Stimulated activated CD4-positive, alpha-beta T cell treated with anti-CD3 and anti-CD28 coated beads, TNF-alpha, amount 100 ng/mL, for 1 hour (primary cell): ENCODE measurements at regions not wholly inside any gene's neighbourhood (a gene's known extent, or its start where the extent isn't known, plus 50 kb on each side); places are given as distances from the start of the nearest gene placed in this dataset.
"Not testable (repeated sequence)": the region's sequence is repeated elsewhere in the genome, so short reads cannot be mapped to it uniquely, and the experiment has no call there.

ENCODE experiments used
- DNase-seq, 3 donors: peaks; one replicate each; pipeline ENCODE4 v3.0.0-alpha.2; 2020; ENCODE audit warnings: low read depth in 3 of 3, low spot score in 1 of 3

GRCh38 chr17:83190601-83191387 is 111.4 kb downstream of the METRNL start:
- DNase-seq, result no peak

- no peak for DNase-seq
Observed at GRCh38 chr17:83191388-83192160, 112.2 kb downstream of the METRNL start.

GRCh38 chr17:83192161-83192788 is 112.9 kb downstream of the METRNL start:
- no peak for DNase-seq

- not testable (repeated sequence) for DNase-seq
Observed at GRCh38 chr17:83192789-83193335, 113.5 kb downstream of the METRNL start.

GRCh38 chr17:83193336-83194185 is 114.2 kb downstream of the METRNL start:
- DNase-seq, result no peak

- DNase-seq, result no peak
Observed at GRCh38 chr17:83194186-83194561, 114.8 kb downstream of the METRNL start.

- no peak for DNase-seq
Observed at GRCh38 chr17:83194761-83195329, 115.4 kb downstream of the METRNL start.

- no peak for DNase-seq
Observed at GRCh38 chr17:83195330-83196023, 116.1 kb downstream of the METRNL start.

GRCh38 chr17:83196024-83196365 is 116.6 kb downstream of the METRNL start:
- DNase-seq, result no peak

GRCh38 chr17:83196366-83196765 is 117.0 kb downstream of the METRNL start:
- DNase-seq, result no peak

- no peak for DNase-seq
Observed at GRCh38 chr17:83196973-83197880, 117.8 kb downstream of the METRNL start.

GRCh38 chr17:83198366-83199341 is 119.2 kb downstream of the METRNL start:
- DNase-seq, result no peak

- DNase-seq, result no peak
Observed at GRCh38 chr17:83199500-83200201, 120.2 kb downstream of the METRNL start.

GRCh38 chr17:83200231-83200699 is 120.9 kb downstream of the METRNL start:
- no peak for DNase-seq

GRCh38 chr17:83200751-83201150 is 121.3 kb downstream of the METRNL start:
- no peak for DNase-seq

- DNase-seq, result no peak
Observed at GRCh38 chr17:83201206-83202001, 122.0 kb downstream of the METRNL start.
